H1 (cell line): ENCODE measurements at regions not wholly inside any gene's neighbourhood (a gene's known extent, or its start where the extent isn't known, plus 50 kb on each side); places are given as distances from the start of the nearest gene placed in this dataset.

Experiments used
- CTCF ChIA-PET: fragments of 300-600 bp; sonication (Branson Sonifier 250); formaldehyde crosslinking; loops from one replicate; lab custom pipeline; 2021; ENCODE audit not compliant: partially characterized antibody; lab: Charles Lee
- POLR2A ChIA-PET: fragments of 300-600 bp; sonication (Branson Sonifier 250); formaldehyde crosslinking; loops from one replicate; lab custom pipeline; 2021; ENCODE audit warnings: inconsistent platforms; ENCODE audit not compliant: partially characterized antibody; lab: Charles Lee
- DNase-seq, 2 experiments: peaks; one replicate each; pipeline versions ENCODE4 v3.0.0 to v3.0.0-alpha.2; 2010 to 2022; ENCODE audit warnings: low spot score in 2 of 2, low read depth in 1 of 2, mixed read lengths in 1 of 2
- FAIRE-seq: peaks from 2 replicates; lab custom pipeline; 2011; peaks lifted over from hg19 to GRCh38; lab: Jason Lieb, UNC
- H2AFZ ChIP-seq: 2 replicates; pipeline ENCODE4 v1.8.1; 2012; ENCODE audit warnings: low read length, inconsistent platforms
- H2AK5ac ChIP-seq: 2 replicates; pipeline ENCODE4 v1.6.1; 2013; ENCODE audit warnings: low read depth, low read length
- H2BK120ac ChIP-seq: replicated peaks from 2 replicates; pipeline ENCODE3; 2013; ENCODE audit warnings: low read depth, low read length, inconsistent platforms
- H2BK12ac ChIP-seq: 2 replicates; pipeline ENCODE4 v1.6.1; 2013; ENCODE audit warnings: low read depth, low read length
- H2BK15ac ChIP-seq: 2 replicates; pipeline ENCODE4 v1.6.1; 2013; ENCODE audit warnings: low read length
- H2BK20ac ChIP-seq: 2 replicates; pipeline ENCODE4 v1.6.1; 2013; ENCODE audit warnings: low read length
- H2BK5ac ChIP-seq: 2 replicates; pipeline ENCODE4 v1.6.1; 2013; ENCODE audit warnings: low read depth, low read length
- H3K14ac ChIP-seq: 2 replicates; pipeline ENCODE4 v1.6.1; 2013; ENCODE audit warnings: inconsistent platforms; ENCODE audit not compliant: insufficient read length
- H3K18ac ChIP-seq: 2 replicates; pipeline ENCODE4 v1.6.1; 2013; ENCODE audit warnings: low read length; ENCODE audit errors: extremely low read depth
- H3K23ac ChIP-seq: 2 replicates; pipeline ENCODE4 v1.6.1; 2013; ENCODE audit warnings: inconsistent platforms; ENCODE audit not compliant: insufficient read length
- H3K23me2 ChIP-seq: 2 replicates; pipeline ENCODE4 v1.6.1; 2013; ENCODE audit warnings: low read depth, low read length
- H3K27ac ChIP-seq: 2 replicates; pipeline ENCODE4 v1.6.1; 2011; ENCODE audit warnings: low read depth, low read length, inconsistent platforms
- H3K27me3 ChIP-seq, 4 experiments: replicated peaks in 1 of 4; 1 replicate in 1 of 4; 2 replicates in 3 of 4; pipeline versions ENCODE4 v1.6.1 to v1.8.1; 2011 to 2013; ENCODE audit warnings: low read length in 3 of 4, mild to moderate bottlenecking in 3 of 4, inconsistent platforms in 2 of 4, mixed read lengths in 2 of 4, moderate library complexity in 1 of 4; ENCODE audit not compliant: control insufficient read depth in 3 of 4, insufficient read depth in 3 of 4; ENCODE audit errors: extremely low read depth in 1 of 4
- H3K36me3 ChIP-seq, 4 experiments: 2 replicates each; pipeline versions ENCODE4 v1.6.1 to v1.8.1; 2011 to 2013; ENCODE audit warnings: mild to moderate bottlenecking in 4 of 4, low read length in 3 of 4, moderate library complexity in 2 of 4, control low read depth in 1 of 4, inconsistent platforms in 1 of 4; ENCODE audit not compliant: insufficient read depth in 4 of 4, control insufficient read depth in 2 of 4
- H3K4ac ChIP-seq: replicated peaks from 2 replicates; pipeline ENCODE3; 2013; ENCODE audit warnings: low read length, low read depth, mixed read lengths, inconsistent platforms; ENCODE audit not compliant: insufficient read length
- H3K4me1 ChIP-seq, 4 experiments: replicated peaks in 1 of 4; 1 replicate in 1 of 4; 2 replicates in 3 of 4; pipeline versions ENCODE4 v1.6.1 to v1.8.1; 2011 to 2013; ENCODE audit warnings: low read length in 3 of 4, inconsistent platforms in 2 of 4, mixed read lengths in 1 of 4; ENCODE audit not compliant: insufficient read depth in 4 of 4, control insufficient read depth in 3 of 4
- H3K4me2 ChIP-seq, 2 experiments: 2 replicates each; pipeline versions ENCODE4 v1.6.1 to v1.8.1; 2011 to 2013; ENCODE audit warnings: low read depth in 2 of 2, low read length in 2 of 2, control low read depth in 1 of 2, inconsistent platforms in 1 of 2, mild to moderate bottlenecking in 1 of 2; ENCODE audit not compliant: insufficient read depth in 1 of 2
- H3K4me3 ChIP-seq, 4 experiments: fragments of 200-600, 300-600 bp in 1 of 4; sonication (generic), shearing (Covaris generic), sonication (Bioruptor Twin) in 1 of 4; 2 replicates each; pipeline versions ENCODE4 v1.5.1 to v1.8.1; 2011 to 2016; ENCODE audit warnings: low read length in 4 of 4, low read depth in 3 of 4, control low read depth in 2 of 4, inconsistent platforms in 2 of 4, mild to moderate bottlenecking in 2 of 4, mixed read lengths in 1 of 4, moderate library complexity in 1 of 4; ENCODE audit not compliant: insufficient read depth in 2 of 4; ENCODE audit errors: extremely low read depth in 1 of 4
- H3K56ac ChIP-seq: replicated peaks from 2 replicates; pipeline ENCODE3; 2013; ENCODE audit warnings: low read depth, mild to moderate bottlenecking, mixed read lengths, low read length, inconsistent platforms; ENCODE audit not compliant: insufficient read length
- H3K79me1 ChIP-seq: 2 replicates; pipeline ENCODE4 v1.6.1; 2013; ENCODE audit warnings: low read depth, low read length, control low read depth
- H3K79me2 ChIP-seq, 2 experiments: 2 replicates each; pipeline versions ENCODE4 v1.6.1 to v1.8.1; 2012 to 2013; ENCODE audit warnings: low read length in 2 of 2, mild to moderate bottlenecking in 2 of 2, inconsistent platforms in 1 of 2; ENCODE audit not compliant: insufficient read depth in 2 of 2, control insufficient read depth in 1 of 2
- H3K9ac ChIP-seq, 4 experiments: replicated peaks in 1 of 4; 1 replicate in 1 of 4; 2 replicates in 3 of 4; pipeline versions ENCODE4 v1.6.1 to v1.8.1; 2011 to 2013; ENCODE audit warnings: low read depth in 3 of 4, low read length in 3 of 4, control low read depth in 2 of 4, mild to moderate bottlenecking in 2 of 4, moderate library complexity in 2 of 4, inconsistent platforms in 1 of 4; ENCODE audit errors: extremely low read depth in 1 of 4
- H3K9me3 ChIP-seq, 2 experiments: 2 replicates each; pipeline versions ENCODE4 v1.6.1 to v1.8.1; 2012 to 2013; ENCODE audit warnings: mild to moderate bottlenecking in 2 of 2, moderate library complexity in 2 of 2, control low read depth in 1 of 2, inconsistent platforms in 1 of 2, low read depth in 1 of 2, low read length in 1 of 2, mixed read lengths in 1 of 2; ENCODE audit not compliant: insufficient read depth in 2 of 2
- H4K20me1 ChIP-seq, 2 experiments: replicated peaks in 1 of 2; 2 replicates each; pipeline versions ENCODE3 to v1.8.1; 2011 to 2013; ENCODE audit warnings: inconsistent platforms in 2 of 2, low read length in 2 of 2, mild to moderate bottlenecking in 1 of 2; ENCODE audit not compliant: insufficient read depth in 2 of 2, control insufficient read depth in 1 of 2
- H4K5ac ChIP-seq: 2 replicates; pipeline ENCODE4 v1.6.1; 2013; ENCODE audit warnings: low read length, low read depth, mixed read lengths, inconsistent platforms; ENCODE audit not compliant: insufficient read length
- H4K8ac ChIP-seq: 2 replicates; pipeline ENCODE4 v1.8.0; 2013; ENCODE audit warnings: mild to moderate bottlenecking, moderate library complexity, low read length, inconsistent platforms; ENCODE audit not compliant: insufficient read depth; ENCODE audit errors: extremely low read depth
- H4K91ac ChIP-seq: replicated peaks from 2 replicates; pipeline ENCODE3; 2013; ENCODE audit warnings: low read length, mixed read lengths, inconsistent platforms; ENCODE audit not compliant: insufficient read length
- ASH2L ChIP-seq: fragments of 200-600, 300-600 bp; sonication (generic); IDR thresholded peaks from one replicate; pipeline ENCODE4 v1.7.1; 2017; ENCODE audit warnings: low read length
- CEBPB ChIP-seq: IDR thresholded peaks from 2 replicates; pipeline ENCODE4 v1.6.1; 2012; ENCODE audit warnings: low read depth, low read length
- CHD2 ChIP-seq: IDR thresholded peaks from 2 replicates; pipeline ENCODE4 v1.6.1; 2012; ENCODE audit warnings: low read length, improper control_type of control experiment
- E2F6 ChIP-seq: IDR thresholded peaks from 2 replicates; pipeline ENCODE4 v1.6.1; 2012; ENCODE audit warnings: inconsistent platforms
- EP300 ChIP-seq, 2 experiments: IDR thresholded peaks; 1 replicate in 1 of 2; 2 replicates in 1 of 2; pipeline ENCODE4 v1.6.1; 2011 to 2012; ENCODE audit warnings: low read depth in 2 of 2, low read length in 2 of 2, mild to moderate bottlenecking in 2 of 2, borderline replicate concordance in 1 of 2, inconsistent platforms in 1 of 2, moderate library complexity in 1 of 2
- FOSL1 ChIP-seq: IDR thresholded peaks from 2 replicates; pipeline ENCODE4 v1.6.1; 2011; ENCODE audit warnings: mild to moderate bottlenecking, low read depth, low read length, moderate library complexity; ENCODE audit not compliant: insufficient read depth
- PHF8 ChIP-seq: fragments of 200-600 bp; sonication (generic); conservative IDR thresholded peaks from 2 replicates; pipeline ENCODE4 v1.7.1; 2012; ENCODE audit warnings: low read depth, mild to moderate bottlenecking, inconsistent platforms, low read length, moderate library complexity
- RBBP5 ChIP-seq: IDR thresholded peaks from 2 replicates; pipeline ENCODE4 v1.7.1; 2012; ENCODE audit warnings: low read depth, mild to moderate bottlenecking, inconsistent platforms, low read length, moderate library complexity, borderline replicate concordance
- SP2 ChIP-seq: IDR thresholded peaks from 2 replicates; pipeline ENCODE4 v1.6.1; 2012; ENCODE audit warnings: mild to moderate bottlenecking, low read length, inconsistent platforms
- WGBS, 2 experiments: shearing (Covaris generic) in 1 of 2; methylation state at CpG; one replicate each; pipeline versions ENCODE4 v1.1.6 to v1.1.7; 2013 to 2015; ENCODE audit warnings: low lambda C conversion rate in 2 of 2, mixed read lengths in 2 of 2, inconsistent platforms in 1 of 2, low coverage in 1 of 2, missing lambda C conversion rate in 1 of 2; ENCODE audit not compliant: insufficient replicate concordance in 2 of 2, insufficient coverage in 1 of 2, insufficient read length in 1 of 2; ENCODE audit errors: extremely low coverage in 1 of 2, missing lambda C conversion rate in 1 of 2; 5-methylcytosine and 5-hydroxymethylcytosine counted together

GRCh38 chr4:89364541-89364940, 56.9 kb upstream of the GPRIN3 start:
- H2BK20ac ChIP-seq, result no peak overlapping the region
- ChIA-PET CTCF (interaction anchor here (1.1 kb wide), 1 partner anchor 115 kb away, joined by 3 read pairs; no protein-coding TSS in a partner anchor), POLR2A (no interaction called here)
- H3K56ac ChIP-seq, result no peak overlapping the region
- no peak overlapping the region for H2BK5ac ChIP-seq
- no peaks in the 10 kb centered on the region for H3K9me3 ChIP-seq
- no peak for FAIRE-seq
- H3K18ac ChIP-seq, result no peak overlapping the region
- no peak overlapping the region for H2AK5ac ChIP-seq
- no peaks in the 10 kb centered on the region for H3K79me2 ChIP-seq
- H3K23ac ChIP-seq, result no peak overlapping the region
- H4K20me1 ChIP-seq, result no peaks in the 10 kb centered on the region
- H2AFZ ChIP-seq, result 0 out of 2 replicates have a peak overlapping the region, but pooled peaks have one; percentile 5
- no peak overlapping the region for H3K14ac ChIP-seq
- H3K27ac ChIP-seq, result no peak overlapping the region
- H4K5ac ChIP-seq, result no peak overlapping the region
- no peaks in the 10 kb centered on the region for H3K36me3 ChIP-seq
- no peak overlapping the region for H2BK12ac ChIP-seq
- H3K9ac ChIP-seq, result no peak overlapping the region
- no peak overlapping the region for H3K4me2 ChIP-seq
- no peak overlapping the region for H2BK15ac ChIP-seq
- no peak for DNase-seq
- H3K4ac ChIP-seq, result no peak overlapping the region
- H3K4me3 ChIP-seq, result no peak overlapping the region
- H3K79me1 ChIP-seq, result no peaks in the 10 kb centered on the region
- H2BK120ac ChIP-seq, result no peak overlapping the region
- H3K23me2 ChIP-seq, result no peaks in the 10 kb centered on the region
- H3K27me3 ChIP-seq, result no peaks in the 10 kb centered on the region
- no peak overlapping the region; the same call in 1 of the 2 replicates for H4K8ac ChIP-seq
- WGBS, 2 experiments, result 91% methylated on average over 4 of the region's 4 CpGs; no CpG with 5 or more reads in 1 of the 2 experiments
- no peaks in the 10 kb centered on the region for H3K4me1 ChIP-seq
- H4K91ac ChIP-seq, result no peak overlapping the region
- TF ChIP-seq SP2, result no peak
- TF ChIP-seq RBBP5, result no peak
- TF ChIP-seq EP300 (IDR thresholded peaks at IDR 0.05; ENCODE audit: borderline replicate concordance in 1 of 2, low read depth in 2 of 2, low read length in 2 of 2), result no peak
- no peak for TF ChIP-seq ASH2L
- TF ChIP-seq FOSL1, result no peak
- no peak for TF ChIP-seq PHF8
- no peak for TF ChIP-seq CEBPB
- TF ChIP-seq CHD2, result no peak
- TF ChIP-seq E2F6, result no peak
